ENCODE measurements at regions not wholly inside any gene's neighbourhood (a gene's known extent, or its start where the extent isn't known, plus 50 kb on each side); places are given as distances from the start of the nearest gene placed in this dataset.
"Not testable (repeated sequence)": the region's sequence is repeated elsewhere in the genome, so short reads cannot be mapped to it uniquely, and the experiment has no call there.

- not testable (repeated sequence) for DNase-seq
Observed at GRCh38 chr9:62526306-62526705, 1336.5 kb downstream of the SPATA31A7 start.

GRCh38 chr9:62532162-62532776, 1342.4 kb downstream of the SPATA31A7 start:
- not testable (repeated sequence) for DNase-seq

- DNase-seq = peak; percentile 59
Observed at GRCh38 chr9:62532777-62533173, 1342.9 kb downstream of the SPATA31A7 start.

GRCh38 chr9:62550539-62550938, 1360.7 kb downstream of the SPATA31A7 start:
- DNase-seq = not testable (repeated sequence)

- not testable (repeated sequence) for DNase-seq
Observed at GRCh38 chr9:62560603-62561002, 1370.8 kb downstream of the SPATA31A7 start.

- not testable (repeated sequence) for DNase-seq
Observed at GRCh38 chr9:62565132-62565531, 1375.3 kb downstream of the SPATA31A7 start.

DNA sequence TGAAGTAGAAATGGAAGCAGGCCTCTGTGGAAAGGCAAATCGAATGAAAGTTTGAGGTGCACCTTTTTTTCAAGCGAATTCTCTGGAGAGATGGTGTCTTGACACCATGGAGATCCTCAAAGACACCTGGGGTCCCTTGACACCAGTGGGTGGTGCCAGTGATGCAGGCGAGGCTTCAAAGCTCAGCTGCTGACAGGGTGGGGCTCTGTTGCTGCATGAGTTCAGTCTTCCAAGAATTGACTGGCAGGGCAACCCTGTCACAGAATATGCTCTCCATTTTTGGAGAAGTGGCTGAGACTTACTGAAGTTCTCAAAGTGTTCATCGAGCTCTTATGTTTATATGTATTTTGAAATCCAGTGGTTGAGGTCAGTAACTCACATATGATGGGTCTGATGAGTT, 1376.6 kb downstream of the SPATA31A7 start:
- not testable (repeated sequence) for DNase-seq

DNA sequence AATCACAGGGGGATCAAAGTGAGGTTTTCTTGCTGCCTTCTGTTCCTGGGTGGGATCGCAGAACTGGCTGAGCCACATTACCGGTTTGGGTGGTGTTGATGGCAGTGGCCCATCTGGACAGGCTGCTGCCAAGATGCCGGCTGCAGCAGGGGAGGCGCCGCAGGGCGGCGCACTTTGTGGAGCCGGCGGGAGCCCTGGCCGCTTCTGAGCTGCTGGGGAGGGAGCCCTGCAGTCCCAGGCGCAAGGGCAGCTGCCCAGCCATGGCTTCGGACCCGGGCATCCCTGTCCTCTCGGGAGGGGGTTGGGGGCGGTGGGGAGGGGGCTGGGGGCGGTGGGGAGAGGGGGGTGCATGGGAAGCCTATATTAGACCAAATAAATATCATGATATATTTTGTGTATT, 1407.3 kb downstream of the SPATA31A7 start:
- not testable (repeated sequence) for DNase-seq

Measured in CD4-positive, alpha-beta T cell treated with Interleukin-12 subunit alpha and Interleukin-12 subunit beta, for 1 hour (primary cell).